HG03135 (cell line): ENCODE measurements at regions not wholly inside any gene's neighbourhood (a gene's known extent, or its start where the extent isn't known, plus 50 kb on each side); places are given as distances from the start of the nearest gene placed in this dataset.

ENCODE experiments used
- ATAC-seq: cut with Tn5 transposase; IDR thresholded peaks from one replicate; pipeline ENCODE4 v1.9.1; 2021; ENCODE audit warnings: mild to moderate bottlenecking, moderate library complexity; ENCODE audit not compliant: unreplicated experiment

DNA sequence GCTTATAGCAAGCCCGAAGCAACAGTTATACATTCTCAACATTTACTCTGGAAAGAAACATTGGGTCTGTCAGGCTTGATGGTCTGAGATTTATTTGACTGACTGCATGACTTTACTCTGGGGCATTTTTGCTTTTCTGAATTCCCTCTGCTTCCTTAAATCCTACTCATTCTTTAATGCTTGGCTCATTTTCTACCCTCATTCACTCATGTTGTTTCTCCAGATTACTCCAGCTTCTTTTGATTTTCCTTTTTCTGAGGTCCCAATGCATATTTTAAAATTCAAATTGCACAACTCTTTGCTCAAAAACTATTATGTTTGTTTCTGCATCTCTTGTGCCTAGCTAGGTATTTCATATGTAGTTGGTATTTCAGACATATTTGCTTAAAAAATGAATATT lies 2002.9 kb upstream of the NUDT12 start:
- no peak for ATAC-seq

DNA sequence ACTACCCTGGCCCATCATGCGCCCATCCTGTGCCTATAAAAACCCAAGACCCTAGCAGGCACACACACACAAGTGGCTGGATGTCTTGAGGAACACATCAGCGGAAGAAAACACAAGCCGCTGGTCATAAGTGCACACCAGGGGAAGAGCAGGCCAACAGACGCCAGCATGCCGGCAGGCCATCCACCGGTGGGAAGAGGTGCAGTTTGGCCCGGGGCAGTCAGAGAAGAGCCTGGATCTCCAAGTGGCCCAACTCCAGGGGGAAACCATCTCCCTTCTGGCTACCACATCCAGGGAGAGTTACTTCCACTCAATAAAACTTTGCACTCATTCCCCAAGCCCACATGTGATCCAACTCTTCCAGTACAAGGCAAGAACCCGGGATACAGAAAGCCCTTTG lies 2001.3 kb upstream of the NUDT12 start:
- ATAC-seq = no peak

DNA sequence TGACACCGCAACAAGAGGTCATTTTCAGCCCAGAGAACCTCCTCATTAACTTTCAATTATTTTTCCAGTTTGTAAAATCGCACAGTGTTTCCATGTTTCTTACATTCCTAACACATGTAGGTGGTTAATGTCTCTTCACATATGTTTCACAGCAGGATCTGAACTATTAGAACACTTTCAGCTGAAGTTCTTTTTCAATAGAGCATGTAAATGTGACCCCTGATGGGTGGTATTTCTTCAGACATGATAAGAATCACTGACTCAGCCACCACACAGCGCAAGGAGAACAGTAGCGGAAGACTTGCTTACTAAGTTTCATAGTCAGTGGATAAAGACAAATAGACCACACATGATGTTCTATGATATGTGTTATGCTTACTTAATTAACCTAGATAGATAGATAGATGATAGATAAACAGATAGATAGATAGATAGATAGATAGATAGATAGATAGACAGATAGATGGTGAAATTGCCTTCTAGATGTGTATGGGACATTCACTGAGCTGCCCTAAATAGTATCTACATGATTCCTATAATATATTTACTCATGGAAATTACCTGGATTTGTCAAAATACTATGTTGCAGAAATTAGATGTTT lies 1992.1 kb upstream of the NUDT12 start:
- no peak for ATAC-seq

DNA sequence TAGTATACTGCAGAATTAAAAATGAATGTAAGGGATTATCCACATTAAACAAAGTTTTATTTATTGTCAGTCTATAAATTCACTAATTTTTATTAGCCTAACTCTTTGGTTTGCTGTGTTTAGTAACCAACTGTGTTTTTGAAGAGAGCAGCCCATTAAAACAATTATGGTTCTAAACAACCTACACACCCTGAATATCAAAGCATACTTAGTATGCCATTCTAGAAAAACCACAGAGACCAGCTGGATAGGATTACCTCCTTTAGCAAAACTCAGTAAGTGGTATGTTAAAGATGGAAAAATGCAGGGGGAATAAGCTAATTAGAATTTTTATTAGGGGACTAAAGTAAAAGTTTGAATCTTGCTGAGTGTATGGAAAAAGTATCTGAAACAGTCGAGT lies 1981.7 kb upstream of the NUDT12 start:
- no peak for ATAC-seq

DNA sequence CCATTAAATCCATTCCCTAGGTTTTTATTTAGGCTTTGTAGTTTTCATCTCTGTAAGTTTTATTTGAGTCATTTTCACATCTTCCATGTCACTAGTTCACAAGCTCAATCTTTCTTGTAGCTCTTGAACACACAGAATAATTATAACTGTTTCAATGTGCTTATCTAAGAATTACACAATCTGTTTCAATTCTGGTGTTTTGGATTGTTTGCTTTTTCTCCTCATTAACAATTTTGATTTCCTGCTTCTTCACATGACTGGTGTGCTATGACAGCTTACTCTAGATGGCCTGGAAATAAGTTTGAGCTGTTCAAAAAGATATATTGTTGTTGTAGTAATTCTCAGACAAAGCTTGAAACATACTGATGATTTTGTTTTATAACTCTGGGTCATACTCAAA lies 1974.1 kb upstream of the NUDT12 start:
- no peak for ATAC-seq

DNA sequence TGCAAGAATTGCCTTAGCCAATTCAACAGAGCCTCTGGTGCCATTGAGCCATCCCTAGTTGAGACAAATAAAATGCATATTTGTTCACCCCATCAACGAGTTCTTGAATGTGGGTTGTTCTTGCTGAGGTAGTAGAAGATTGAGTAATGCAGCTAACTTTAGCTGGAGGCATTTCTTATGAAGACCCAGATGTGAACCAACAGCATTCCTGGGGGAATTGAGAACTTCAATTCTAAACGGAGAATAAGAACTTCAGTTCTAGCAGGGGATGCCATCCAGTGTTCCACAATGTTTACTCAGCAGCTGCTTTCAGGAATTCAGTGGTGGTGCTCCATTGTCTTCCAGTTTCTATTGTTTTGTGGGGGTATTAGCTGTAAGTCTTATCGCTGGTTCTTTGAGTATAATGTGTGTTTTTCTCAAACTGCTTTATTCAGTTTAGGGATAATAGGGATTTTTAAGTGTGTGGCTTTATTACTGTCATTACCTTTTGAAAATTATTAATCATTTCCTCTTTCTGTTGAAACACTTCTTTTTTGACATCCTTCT lies 1968.2 kb upstream of the NUDT12 start:
- no peak for ATAC-seq

DNA sequence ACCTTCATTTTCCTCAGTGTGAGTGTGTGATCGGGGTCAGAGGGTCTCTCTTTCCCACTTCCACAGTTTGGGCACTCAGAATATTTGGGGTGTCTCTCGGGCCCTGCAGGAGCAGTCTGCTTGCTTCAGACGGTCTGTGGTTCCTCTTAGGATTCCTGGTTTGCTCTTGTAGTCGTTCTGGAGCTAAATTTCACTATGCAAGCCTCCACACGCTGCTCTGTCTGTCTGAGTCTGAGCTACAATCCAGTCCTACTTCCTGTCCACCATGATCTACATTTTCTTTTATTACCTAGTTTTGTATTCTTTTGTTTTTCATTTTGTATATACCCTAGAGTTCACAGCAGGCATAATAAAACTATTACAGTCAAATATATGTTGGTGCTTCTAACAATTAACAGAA lies 1967.3 kb upstream of the NUDT12 start:
- ATAC-seq = no peak

DNA sequence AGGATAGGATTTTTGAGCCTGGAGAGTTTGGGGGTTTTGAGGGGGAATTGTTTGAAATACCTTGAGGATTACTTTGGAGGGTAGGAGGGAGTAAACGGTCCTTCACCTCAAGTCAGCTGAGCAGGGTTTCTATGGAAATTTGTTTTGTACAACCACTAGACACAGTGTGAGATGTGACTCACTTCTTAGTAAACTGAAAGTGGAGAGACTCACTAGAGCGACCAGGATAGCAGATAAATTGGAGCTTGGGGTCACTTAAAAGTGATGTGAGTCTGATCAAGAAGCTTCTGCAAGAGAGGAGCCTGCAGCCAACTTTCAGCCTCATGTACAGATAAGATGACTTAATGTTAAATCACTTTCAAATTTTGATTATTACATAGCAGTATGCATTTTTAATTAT lies 1945.9 kb upstream of the NUDT12 start:
- no peak for ATAC-seq

DNA sequence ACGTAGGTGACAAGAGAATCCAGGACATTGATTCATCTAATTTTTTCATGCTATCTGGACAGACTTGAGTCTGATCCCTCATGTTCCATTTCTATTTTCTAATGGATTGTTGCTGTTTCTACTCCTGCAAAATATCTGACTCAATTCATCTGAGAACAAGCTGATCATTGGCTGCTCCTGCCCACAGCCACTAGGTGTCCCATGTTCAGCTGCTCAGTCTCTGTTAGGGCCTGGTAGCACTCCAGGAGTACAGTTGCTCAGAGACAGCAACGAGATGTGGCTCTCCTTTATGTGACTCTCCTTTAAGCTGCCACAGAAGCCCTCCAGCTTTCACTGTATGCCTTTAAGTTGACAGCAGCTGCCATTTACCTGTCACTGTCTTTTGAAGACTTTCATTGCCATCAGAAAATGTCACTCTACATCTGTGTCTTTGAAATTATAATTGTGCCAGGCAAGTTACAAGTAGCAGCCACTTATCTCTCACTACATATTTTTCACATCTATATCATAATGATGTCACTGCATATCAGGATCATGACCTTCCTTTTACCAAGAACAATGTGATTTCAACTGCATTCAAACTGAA lies 1944.2 kb upstream of the NUDT12 start:
- ATAC-seq = no peak

DNA sequence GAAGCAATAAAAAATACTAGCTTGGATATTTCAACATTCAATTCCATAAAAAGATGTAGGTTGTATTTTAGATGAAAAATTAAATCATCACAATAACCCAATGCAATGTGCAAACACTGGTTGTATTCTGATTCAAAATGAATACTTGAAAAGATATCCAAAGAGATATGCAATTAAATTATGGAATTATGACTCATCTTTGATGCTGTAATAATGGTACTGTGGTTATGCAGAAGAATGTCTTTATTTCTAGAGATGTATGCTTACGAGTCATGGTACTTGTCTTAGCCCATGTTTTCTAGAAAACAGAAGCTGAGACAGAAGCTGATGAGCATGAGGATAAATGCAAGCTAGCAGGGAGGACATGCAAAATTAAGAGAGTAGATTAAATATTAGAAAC lies 1941.4 kb upstream of the NUDT12 start:
- no peak for ATAC-seq

DNA sequence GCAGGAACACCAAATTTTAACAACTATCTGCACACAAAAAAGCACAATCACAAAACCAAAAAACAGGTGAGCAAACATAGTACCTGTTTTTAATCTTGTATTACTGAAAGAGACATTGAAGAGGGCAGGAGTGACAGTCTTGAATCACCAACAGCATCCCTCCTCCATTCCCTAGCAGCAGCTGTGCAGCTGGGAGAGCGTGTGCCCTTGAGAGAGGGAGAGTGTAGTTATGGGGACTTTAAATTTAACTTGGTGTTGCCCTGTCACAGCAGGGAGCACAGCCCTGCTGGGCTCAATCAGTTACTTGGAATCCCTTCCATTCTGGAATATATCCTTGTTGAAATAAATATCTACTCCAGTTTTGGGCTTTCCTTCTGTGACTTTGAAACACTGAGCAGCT lies 1938.7 kb upstream of the NUDT12 start:
- ATAC-seq = no peak

DNA sequence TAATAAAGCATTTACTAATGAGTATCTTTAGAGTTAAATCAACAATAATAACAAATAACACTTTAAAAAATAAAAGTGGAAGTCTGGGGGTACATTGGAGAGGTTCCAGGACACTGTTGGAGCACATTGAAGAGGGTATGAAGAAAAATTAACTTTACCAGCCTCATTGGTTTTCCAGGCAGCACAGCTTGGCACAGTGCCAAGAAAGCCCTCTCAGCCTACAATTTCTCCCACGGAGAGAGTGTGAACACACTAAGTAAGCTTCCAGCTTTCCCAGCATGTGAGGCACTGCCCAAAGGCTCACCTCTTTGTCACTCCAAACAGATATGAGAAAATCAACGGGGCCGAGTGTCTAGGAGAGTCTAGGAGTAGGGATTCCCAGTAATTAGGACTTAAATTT lies 1912.8 kb upstream of the NUDT12 start:
- no peak for ATAC-seq

DNA sequence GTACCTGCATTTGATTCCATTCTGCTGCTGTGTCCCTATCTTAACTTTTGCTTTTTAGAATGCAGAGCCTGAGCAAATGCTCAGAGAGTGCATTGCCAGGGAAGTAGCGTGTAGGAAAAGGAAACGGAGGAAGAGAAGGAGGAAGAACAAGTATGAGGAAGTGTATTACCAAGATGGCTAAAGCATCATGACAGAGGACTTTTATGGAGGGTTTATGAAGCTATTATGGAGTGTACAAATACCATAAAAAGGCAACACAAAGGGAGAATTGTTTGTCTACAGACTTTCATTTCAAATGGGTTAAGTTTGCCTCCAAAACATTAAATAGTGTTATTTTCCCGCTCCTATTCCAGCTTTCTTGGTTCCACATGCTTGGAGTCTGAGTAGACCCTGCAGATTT lies 1899.8 kb upstream of the NUDT12 start:
- ATAC-seq = no peak

DNA sequence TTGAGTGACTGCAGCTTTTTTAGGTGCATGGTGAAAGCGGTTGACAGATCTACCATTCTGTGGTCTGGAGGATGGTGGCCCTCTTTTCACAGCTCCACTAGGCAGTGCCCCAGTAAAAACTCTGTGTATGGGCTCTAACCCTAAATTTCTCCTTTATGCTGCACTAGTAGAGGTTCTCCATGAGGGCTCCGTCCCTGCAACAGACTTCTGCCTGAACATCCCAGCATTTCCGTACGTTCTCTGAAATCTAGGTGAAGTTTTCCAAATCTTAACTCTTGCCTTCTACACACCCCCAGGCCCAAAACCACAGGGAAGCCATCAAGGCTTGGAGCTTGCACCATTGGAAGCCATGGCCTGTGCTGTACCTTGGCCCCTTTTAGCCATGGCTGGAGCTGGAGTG lies 1898.1 kb upstream of the NUDT12 start:
- no peak for ATAC-seq

DNA sequence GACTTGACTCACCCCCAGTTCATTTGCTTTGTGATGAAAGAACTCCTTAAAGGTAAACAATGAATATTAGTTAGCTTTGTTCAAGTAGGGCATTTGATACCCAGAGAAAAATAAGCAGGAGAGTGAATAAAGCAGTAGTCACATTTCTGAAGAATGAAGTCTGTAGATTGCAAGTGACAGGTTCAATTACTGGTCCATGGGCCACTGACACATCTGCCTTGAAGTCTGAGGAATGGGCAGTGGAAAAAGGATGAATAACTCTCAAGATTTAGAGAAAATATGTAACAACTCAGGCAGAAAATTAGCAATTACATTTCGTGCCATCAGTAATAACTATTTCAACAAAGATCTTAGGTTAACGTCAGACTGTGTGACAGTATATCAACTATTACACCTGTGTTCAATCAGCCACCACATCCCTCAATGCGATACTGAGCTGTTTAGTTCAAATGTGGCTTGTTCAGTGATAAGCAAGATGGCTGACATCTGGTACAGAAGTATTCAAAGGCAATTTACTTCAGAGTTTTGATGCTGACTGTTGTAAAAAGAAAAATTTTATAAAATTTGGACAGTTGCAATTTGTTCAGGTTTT lies 1890.7 kb upstream of the NUDT12 start:
- no peak for ATAC-seq

DNA sequence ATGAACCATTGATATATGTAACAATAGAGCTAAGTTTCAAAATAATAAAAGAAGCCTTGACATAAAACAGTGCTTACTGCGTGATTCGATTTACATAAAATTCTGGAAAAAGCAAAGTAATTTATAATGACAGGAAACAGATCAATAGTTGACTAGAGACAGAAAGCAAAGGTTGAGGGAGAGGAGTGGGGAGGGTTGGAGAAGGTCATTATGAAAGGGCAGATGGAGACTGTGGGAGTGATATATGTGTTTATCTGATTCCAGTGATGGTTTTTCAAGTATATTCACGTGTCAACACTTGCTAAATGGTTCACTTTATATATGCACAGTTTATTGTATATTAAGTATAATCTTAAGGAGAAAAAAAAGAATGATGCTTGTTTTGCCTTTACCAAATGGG lies 1885.7 kb upstream of the NUDT12 start:
- no peak for ATAC-seq

DNA sequence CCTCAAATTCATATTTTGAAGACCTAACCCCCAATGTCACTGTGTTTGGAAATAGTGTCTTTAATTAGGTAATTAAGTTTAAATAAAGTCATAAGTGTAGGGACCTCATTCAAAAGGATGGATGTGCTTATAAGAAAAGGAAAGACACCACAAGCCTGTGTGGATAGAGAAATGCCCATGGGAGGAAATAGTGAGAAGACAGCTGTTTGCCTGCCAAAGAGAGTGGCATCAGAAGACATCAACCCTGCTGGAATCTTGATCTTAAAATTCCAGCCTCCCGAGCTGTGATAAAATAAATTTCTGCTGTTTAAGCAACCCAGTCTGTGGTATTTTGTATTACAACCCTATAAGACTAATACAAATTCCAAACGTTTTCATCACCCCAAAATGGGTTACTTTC lies 1867.9 kb upstream of the NUDT12 start:
- no peak for ATAC-seq

DNA sequence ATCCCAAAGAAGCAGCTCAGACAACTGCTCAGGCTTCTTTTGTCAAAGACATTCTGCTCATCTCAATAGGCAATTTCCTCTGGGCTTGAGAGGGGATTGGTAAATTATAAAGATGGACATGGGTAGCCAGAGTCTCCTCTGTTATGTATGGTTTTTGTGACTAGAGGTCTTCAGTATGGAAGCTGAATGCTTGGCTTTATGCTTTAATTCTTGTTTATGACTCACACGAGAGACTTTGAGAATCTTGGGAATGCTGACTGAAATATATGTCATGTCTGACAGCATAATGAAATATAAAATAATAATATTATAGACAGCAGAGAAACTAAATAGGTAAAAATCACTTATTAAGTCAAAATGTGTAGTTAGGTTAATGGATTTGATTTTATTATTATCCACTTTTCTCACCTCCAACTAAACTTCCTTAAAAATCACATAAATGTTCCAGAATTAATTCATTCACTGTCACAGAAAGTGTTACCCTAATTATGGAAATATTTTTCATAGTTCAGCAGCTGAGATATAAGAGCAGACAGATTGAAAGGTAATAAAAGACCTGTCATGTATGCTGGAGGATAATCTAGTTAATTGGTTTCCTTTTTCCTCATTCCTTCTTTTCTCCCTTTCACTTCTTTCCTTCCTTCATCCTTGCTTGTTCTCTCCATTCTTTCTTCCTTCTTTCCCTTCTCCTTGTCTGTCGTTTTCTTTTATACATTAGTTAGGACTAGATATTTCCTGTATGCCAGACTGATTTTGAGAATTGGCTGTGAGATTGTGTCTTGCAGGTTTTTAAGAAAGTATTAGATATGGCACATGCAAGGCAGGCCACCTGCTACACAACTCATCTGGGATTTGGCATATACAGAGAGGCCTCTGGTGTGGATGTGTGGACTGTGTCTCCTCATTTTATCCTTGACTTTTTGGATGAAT lies 1866.1 kb upstream of the NUDT12 start:
- ATAC-seq = no peak

DNA sequence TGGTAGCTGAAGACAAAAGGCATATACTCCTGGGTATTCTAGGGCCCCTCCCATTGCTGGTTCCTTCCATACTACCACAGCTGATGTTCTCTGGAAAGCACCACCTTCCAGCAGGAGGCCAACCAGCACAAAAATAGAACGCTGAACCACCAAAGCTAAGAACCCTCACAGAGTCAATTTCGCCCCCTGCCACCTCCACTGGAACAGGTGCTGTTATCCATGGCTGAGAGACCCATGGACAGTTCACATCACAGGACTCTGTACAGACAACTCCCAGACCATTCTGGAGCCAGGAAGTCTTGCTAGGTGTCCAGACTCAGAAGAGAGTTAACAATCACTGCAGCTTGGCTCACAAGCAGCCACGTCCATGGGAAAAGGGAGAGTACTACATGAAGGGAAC lies 1851.5 kb upstream of the NUDT12 start:
- ATAC-seq = no peak

DNA sequence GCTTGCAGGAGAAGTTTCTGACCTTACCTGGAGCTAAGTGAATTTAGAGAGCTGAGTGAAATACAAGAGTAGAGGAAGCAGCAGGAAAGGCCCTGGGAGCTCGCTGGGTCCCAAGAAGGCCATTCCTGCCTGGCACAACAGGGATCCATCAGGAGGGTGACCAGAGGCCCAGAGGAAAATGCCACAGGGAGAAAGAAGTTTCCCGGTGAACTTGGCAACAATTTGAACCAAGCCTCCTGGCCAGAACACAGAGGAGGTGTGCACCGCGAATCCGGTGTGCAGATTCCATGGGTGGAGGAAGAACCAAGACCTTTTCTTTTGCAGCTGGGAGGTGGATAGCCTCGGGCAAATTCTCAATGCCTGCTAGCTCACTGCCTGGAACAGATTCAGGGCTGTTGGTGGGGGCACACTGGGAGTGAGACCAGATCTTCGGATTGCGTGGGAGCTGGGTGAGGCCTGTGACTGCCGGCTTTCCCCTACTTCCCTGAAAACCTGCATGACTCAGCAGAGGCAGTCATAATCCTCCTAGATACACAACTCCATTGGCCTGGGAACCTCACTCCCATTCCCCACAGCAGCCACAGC lies 1850.9 kb upstream of the NUDT12 start:
- ATAC-seq = no peak

DNA sequence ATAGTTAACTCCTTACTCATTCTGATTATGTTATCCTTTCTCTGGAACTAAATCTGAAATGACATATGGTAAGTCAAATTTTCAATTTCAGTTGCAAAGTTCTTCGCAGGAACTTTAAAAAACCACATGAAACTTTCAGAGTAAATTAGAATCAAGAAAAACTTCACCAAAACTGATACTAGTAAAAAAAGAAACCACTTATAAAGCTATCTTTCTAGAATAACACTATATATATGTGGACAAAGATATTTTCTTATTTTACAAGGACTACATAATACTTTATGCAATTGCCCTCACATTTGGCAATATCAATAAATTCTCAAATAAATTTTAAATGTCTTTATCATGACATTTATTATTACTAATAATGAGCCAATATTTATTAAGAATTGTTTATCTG lies 1847.1 kb upstream of the NUDT12 start:
- no peak for ATAC-seq
